ENCODE measurements at regions not wholly inside any gene's neighbourhood (a gene's known extent, or its start where the extent isn't known, plus 50 kb on each side); places are given as distances from the start of the nearest gene placed in this dataset.

DNA sequence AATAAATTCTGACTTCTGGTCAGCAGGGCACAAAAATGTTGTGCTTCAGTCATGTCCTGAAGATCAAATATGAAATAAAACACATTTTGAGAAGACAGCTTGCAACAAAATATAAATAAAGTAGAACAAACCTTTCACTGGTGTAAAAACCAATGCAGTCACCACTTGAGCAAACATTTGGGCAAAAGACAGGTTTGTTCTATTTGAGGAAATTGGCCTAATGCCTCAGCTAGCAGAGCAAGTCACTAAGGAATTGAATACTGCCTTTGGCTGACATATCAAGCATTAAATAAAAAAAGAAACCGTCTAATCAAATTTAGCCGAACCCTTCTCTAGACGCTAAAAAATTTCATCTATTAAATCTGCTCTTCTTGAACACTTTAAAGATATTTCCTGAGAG lies 475.4 kb upstream of the CNTN3 start:
- no peak for DNase-seq

DNA sequence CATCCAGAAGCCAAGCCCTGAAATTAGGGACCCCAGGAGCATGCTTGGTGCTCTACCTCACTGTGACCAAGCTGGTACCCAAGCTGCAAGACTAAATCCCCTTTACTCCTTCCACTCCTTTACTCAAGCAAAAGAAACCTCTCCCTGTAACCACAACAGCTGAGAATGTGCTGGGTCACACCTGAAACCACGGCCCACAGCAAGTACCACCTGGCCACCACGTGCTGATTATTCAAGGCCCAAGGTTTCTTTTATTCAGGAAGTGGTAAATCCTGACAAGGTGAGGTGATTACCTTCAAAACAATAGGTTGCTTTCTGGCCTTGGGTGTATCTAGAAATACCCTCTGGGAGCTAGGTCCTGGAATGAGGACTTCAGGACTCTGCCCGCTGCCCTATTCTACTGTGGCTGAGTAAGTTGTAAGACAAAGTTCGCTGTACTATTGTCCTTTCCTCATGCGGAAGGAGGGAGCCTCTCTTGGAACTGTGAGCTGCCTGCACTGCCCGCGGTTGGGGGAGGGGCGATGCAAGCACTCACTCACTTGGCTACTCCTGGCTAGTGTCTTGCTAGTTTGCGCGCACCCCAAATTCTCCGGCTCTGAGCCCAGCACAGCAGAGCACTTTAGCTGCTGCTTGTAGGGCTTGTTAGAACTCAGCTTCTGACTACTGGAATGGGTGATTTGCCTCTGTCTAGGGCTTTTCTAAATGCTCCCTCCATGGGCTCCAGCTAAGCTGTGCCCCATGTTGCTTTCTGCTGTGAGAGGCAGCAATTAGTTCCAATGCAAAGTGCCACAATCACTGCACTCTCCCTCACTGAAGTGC lies 487.1 kb upstream of the CNTN3 start:
- no peaks in the 10 kb centered on the region for H3K36me3 ChIP-seq (ENCODE audit: control insufficient read depth in 1 of 2, insufficient read depth in 2 of 2, low read length in 1 of 2)
- no peak for ATAC-seq (ENCODE audit: low FRiP score)
- H3K27me3 ChIP-seq (ENCODE audit: control insufficient read depth in 1 of 2, insufficient read depth in 2 of 2, low read length in 1 of 2) = no peaks in the 10 kb centered on the region
- H3K4me1 ChIP-seq (ENCODE audit: control insufficient read depth in 1 of 2, insufficient read depth in 2 of 2, low read length in 2 of 2) = peaks cover 0 to 2% of the 10 kb centered on the region in 2 donors
- H3K4me3 ChIP-seq (ENCODE audit: low read length in 2 of 2) = no peak overlapping the region
- peaks cover 6% of the 10 kb centered on the region for H3K9me3 ChIP-seq (ENCODE audit: control insufficient read depth, low read length)
- DNase-seq = peak in 1 of 2 donors; percentile 50
- WGBS, 2 donors = 49 to 50% methylated on average over 11 of the region's 11 CpGs
- H3K27ac ChIP-seq (ENCODE audit: low read depth in 1 of 2, low read length in 2 of 2) = no peak overlapping the region
- intact Hi-C loops (cut with DNase I) = no loop called here

More for the DNA sequence above, 475.4 kb upstream of the CNTN3 start:
- 17 to 43% methylated on average over 3 of the region's 3 CpGs for WGBS, 2 donors
- H3K4me3 ChIP-seq (ENCODE audit: low read length in 2 of 2) = no peak overlapping the region
- no peaks in the 10 kb centered on the region for H3K27me3 ChIP-seq (ENCODE audit: control insufficient read depth in 1 of 2, insufficient read depth in 2 of 2, low read length in 1 of 2)
- H3K4me1 ChIP-seq (ENCODE audit: control insufficient read depth in 1 of 2, insufficient read depth in 2 of 2, low read length in 2 of 2) = no peaks in the 10 kb centered on the region
- H3K36me3 ChIP-seq (ENCODE audit: control insufficient read depth in 1 of 2, insufficient read depth in 2 of 2, low read length in 1 of 2) = no peaks in the 10 kb centered on the region
- no peak for ATAC-seq (ENCODE audit: low FRiP score)
- intact Hi-C loops (cut with DNase I) = no loop called here
- H3K27ac ChIP-seq (ENCODE audit: low read depth in 1 of 2, low read length in 2 of 2) = no peak overlapping the region
- no peaks in the 10 kb centered on the region for H3K9me3 ChIP-seq (ENCODE audit: control insufficient read depth, low read length)

DNA sequence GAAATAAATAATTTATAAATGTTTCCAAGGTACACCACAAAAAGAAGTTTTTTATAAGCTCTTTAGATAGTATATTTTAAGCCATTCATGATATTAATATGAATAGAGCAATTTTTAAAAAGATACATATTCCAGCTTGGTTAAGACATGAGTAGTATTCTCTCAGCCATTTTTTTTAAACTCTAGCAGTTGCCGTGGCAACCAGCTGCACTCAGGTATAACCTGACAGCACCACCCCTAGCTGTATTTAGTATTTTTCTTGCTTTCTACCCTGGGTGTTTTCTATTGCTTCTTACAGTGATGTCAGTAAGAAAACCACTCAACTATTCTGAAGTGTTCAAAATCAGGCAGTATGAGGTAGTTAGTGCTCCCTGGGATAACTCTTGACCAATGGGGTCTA lies 496.3 kb upstream of the CNTN3 start:
- H3K27ac ChIP-seq (ENCODE audit: low read depth in 1 of 2, low read length in 2 of 2) = no peak overlapping the region
- 83 to 91% methylated on average over 1 of the region's 1 CpG for WGBS, 2 donors
- H3K36me3 ChIP-seq (ENCODE audit: control insufficient read depth in 1 of 2, insufficient read depth in 2 of 2, low read length in 1 of 2) = no peaks in the 10 kb centered on the region
- intact Hi-C loops (cut with DNase I) = no loop called here
- no peak overlapping the region for H3K4me3 ChIP-seq (ENCODE audit: low read length in 2 of 2)
- ATAC-seq (ENCODE audit: low FRiP score) = no peak
- H3K27me3 ChIP-seq (ENCODE audit: control insufficient read depth in 1 of 2, insufficient read depth in 2 of 2, low read length in 1 of 2) = no peaks in the 10 kb centered on the region
- no peaks in the 10 kb centered on the region for H3K9me3 ChIP-seq (ENCODE audit: control insufficient read depth, low read length)
- H3K4me1 ChIP-seq (ENCODE audit: control insufficient read depth in 1 of 2, insufficient read depth in 2 of 2, low read length in 2 of 2) = no peaks in the 10 kb centered on the region
- DNase-seq = no peak

DNA sequence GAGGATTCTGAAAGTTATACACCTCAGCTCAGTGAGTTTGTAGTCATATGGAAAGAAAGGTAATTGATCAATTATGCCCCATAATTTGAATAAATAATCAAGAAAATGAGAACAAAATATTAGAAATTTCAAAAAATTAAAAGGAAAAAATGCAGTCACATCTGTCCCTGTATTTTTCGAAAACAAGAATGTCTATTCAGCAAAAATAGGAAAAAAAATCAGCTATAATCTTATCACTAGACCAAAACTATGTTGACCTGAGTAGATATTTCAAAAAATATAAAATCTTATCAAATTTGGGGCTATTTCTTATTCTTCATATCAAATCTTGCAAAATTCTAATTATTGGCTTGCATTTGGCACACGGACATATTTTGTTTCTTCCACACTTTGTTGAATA lies 501.2 kb upstream of the CNTN3 start:
- 76 to 87% methylated on average over 2 of the region's 2 CpGs for WGBS, 2 donors
- H3K4me1 ChIP-seq (ENCODE audit: control insufficient read depth in 1 of 2, insufficient read depth in 2 of 2, low read length in 2 of 2) = no peaks in the 10 kb centered on the region
- no peak overlapping the region for H3K27ac ChIP-seq (ENCODE audit: low read depth in 1 of 2, low read length in 2 of 2)
- H3K9me3 ChIP-seq (ENCODE audit: control insufficient read depth, low read length) = no peaks in the 10 kb centered on the region
- intact Hi-C loops (cut with DNase I) = no loop called here
- no peak for DNase-seq
- no peaks in the 10 kb centered on the region for H3K27me3 ChIP-seq (ENCODE audit: control insufficient read depth in 1 of 2, insufficient read depth in 2 of 2, low read length in 1 of 2)
- no peak for ATAC-seq (ENCODE audit: low FRiP score)
- no peaks in the 10 kb centered on the region for H3K36me3 ChIP-seq (ENCODE audit: control insufficient read depth in 1 of 2, insufficient read depth in 2 of 2, low read length in 1 of 2)
- H3K4me3 ChIP-seq (ENCODE audit: low read length in 2 of 2) = no peak overlapping the region

DNA sequence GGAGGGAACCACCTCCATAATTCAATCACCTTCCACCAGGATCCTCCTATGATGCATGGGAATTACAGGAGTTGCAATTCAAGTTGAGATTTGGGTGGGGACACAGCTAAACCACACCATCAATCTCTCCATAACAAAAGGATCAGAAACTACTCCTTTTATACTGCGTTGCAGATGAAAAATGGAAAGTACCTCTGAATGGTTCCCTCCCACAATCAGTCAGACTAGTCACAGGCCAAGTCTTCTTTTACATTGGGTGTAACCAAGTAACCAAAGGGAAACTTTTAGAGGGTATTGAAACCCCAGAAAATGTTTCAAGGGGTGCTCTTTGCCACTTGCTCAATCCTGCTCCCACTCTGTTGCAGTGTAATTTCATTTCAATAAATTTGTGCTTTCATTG lies 504.3 kb upstream of the CNTN3 start:
- DNase-seq (no peak), ATAC-seq (ENCODE audit: low FRiP score) (no peak)
- WGBS, 2 donors = 87 to 91% methylated on average over 1 of the region's 1 CpG
- H3K4me3 ChIP-seq (ENCODE audit: low read length in 2 of 2) = no peak overlapping the region
- no peaks in the 10 kb centered on the region for H3K9me3 ChIP-seq (ENCODE audit: control insufficient read depth, low read length)
- no peaks in the 10 kb centered on the region for H3K36me3 ChIP-seq (ENCODE audit: control insufficient read depth in 1 of 2, insufficient read depth in 2 of 2, low read length in 1 of 2)
- H3K27ac ChIP-seq (ENCODE audit: low read depth in 1 of 2, low read length in 2 of 2) = no peak overlapping the region
- H3K27me3 ChIP-seq (ENCODE audit: control insufficient read depth in 1 of 2, insufficient read depth in 2 of 2, low read length in 1 of 2) = no peaks in the 10 kb centered on the region
- no peaks in the 10 kb centered on the region for H3K4me1 ChIP-seq (ENCODE audit: control insufficient read depth in 1 of 2, insufficient read depth in 2 of 2, low read length in 2 of 2)
- intact Hi-C loops (cut with DNase I) = no loop called here

DNA sequence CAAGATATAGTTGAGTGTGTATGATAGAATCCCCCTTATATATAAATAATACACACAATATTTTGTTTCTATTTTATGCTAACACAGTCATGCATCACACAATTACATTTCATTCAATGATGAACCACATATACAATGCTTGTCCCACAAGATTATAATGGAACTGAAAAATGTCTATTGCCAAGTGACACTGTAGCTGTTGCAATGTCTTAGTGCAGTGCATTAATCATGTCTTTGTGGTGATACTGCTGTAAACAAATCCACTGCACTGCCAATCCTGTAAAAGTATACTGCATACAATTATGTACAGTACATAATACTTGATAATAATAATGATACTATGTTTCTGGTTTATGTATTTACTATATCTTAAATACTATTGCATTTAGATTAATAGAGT lies 512.1 kb upstream of the CNTN3 start:
- Histone ChIP-seq H3K27ac (ENCODE audit: low read depth in 1 of 2, low read length in 2 of 2) (no peak overlapping the region), H3K36me3 (ENCODE audit: control insufficient read depth in 1 of 2, insufficient read depth in 2 of 2, low read length in 1 of 2) (no peaks in the 10 kb centered on the region), H3K4me3 (ENCODE audit: low read length in 2 of 2) (no peak overlapping the region), H3K27me3 (ENCODE audit: control insufficient read depth in 1 of 2, insufficient read depth in 2 of 2, low read length in 1 of 2) (no peaks in the 10 kb centered on the region), H3K9me3 (ENCODE audit: control insufficient read depth, low read length) (no peaks in the 10 kb centered on the region), H3K4me1 (ENCODE audit: control insufficient read depth in 1 of 2, insufficient read depth in 2 of 2, low read length in 2 of 2) (no peaks in the 10 kb centered on the region)
- DNase-seq = no peak
- intact Hi-C loops (cut with DNase I) = no loop called here
- ATAC-seq (ENCODE audit: low FRiP score) = no peak

DNA sequence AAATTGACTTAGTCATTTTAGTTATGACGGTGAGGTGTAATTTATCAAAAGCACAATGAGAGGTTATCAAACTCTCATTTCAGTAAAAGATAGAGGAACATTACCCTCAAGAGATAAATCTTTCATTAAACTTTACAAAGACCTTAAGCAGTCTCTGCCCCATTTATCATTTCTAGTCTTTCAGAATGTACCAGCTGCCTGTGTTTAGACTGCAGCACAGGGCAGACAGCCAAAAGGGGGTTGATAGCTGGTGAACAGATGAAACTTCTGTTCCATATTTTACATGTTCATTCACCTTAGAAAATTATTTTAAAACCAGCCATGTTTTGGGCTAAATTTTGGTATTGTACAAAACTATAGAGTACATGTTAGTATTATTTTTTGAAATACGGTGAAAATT lies 514.6 kb upstream of the CNTN3 start:
- Histone ChIP-seq H3K27ac (ENCODE audit: low read depth in 1 of 2, low read length in 2 of 2) (no peak overlapping the region), H3K4me1 (ENCODE audit: control insufficient read depth in 1 of 2, insufficient read depth in 2 of 2, low read length in 2 of 2) (no peaks in the 10 kb centered on the region), H3K27me3 (ENCODE audit: control insufficient read depth in 1 of 2, insufficient read depth in 2 of 2, low read length in 1 of 2) (no peaks in the 10 kb centered on the region), H3K9me3 (ENCODE audit: control insufficient read depth, low read length) (no peaks in the 10 kb centered on the region), H3K4me3 (ENCODE audit: low read length in 2 of 2) (no peak overlapping the region), H3K36me3 (ENCODE audit: control insufficient read depth in 1 of 2, insufficient read depth in 2 of 2, low read length in 1 of 2) (no peaks in the 10 kb centered on the region)
- WGBS, 2 donors = 20 to 24% methylated on average over 2 of the region's 2 CpGs
- intact Hi-C loops (cut with DNase I) = no loop called here
- DNase-seq (no peak), ATAC-seq (ENCODE audit: low FRiP score) (no peak)

DNA sequence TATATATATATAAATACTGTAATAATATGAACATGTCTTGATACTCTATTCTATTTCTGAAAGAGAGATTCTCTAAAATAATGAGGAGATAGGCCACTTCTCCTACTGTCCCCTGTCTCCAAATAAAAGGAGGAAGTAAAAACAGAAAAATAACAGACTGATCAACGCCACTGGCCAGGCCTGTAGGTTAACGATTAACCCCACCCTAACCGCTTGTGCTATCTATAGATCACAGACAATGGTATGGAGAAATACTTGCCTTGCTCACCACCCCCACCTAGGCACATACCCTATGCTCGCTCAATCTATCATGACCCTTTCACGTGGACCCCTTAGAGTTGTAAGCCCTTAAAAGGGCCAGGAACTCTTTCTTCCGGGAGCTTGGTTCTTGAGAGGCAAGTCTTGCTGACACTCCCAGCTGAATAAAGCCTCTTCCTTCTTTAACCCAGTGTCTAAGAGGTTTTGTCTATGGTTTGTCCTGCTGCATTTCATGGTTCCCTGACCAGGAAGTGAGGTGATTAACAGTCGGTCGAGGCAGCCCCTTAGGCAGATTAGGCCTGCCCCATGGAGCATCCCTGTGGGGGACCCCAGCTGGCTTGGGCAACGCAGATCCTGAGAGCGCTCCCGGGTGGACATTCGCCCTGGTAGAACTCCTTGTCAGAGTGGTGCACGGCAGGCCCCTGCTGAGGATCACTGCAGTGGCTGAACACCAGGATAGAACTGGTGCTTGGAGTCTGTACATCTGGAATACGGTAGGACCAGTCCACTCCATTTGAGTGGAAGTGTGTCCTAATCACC lies 521.8 kb upstream of the CNTN3 start:
- no peak overlapping the region for H3K4me3 ChIP-seq (ENCODE audit: low read length in 2 of 2)
- no peaks in the 10 kb centered on the region for H3K36me3 ChIP-seq (ENCODE audit: control insufficient read depth in 1 of 2, insufficient read depth in 2 of 2, low read length in 1 of 2)
- DNase-seq (no peak), ATAC-seq (ENCODE audit: low FRiP score) (no peak)
- H3K27me3 ChIP-seq (ENCODE audit: control insufficient read depth in 1 of 2, insufficient read depth in 2 of 2, low read length in 1 of 2) = no peaks in the 10 kb centered on the region
- intact Hi-C loops (cut with DNase I) = no loop called here
- no peak overlapping the region for H3K27ac ChIP-seq (ENCODE audit: low read depth in 1 of 2, low read length in 2 of 2)
- peaks cover 0 to 4% of the 10 kb centered on the region in 2 donors for H3K4me1 ChIP-seq (ENCODE audit: control insufficient read depth in 1 of 2, insufficient read depth in 2 of 2, low read length in 2 of 2)
- 90 to 91% methylated on average over 14 of the region's 14 CpGs for WGBS, 2 donors
- no peaks in the 10 kb centered on the region for H3K9me3 ChIP-seq (ENCODE audit: control insufficient read depth, low read length)

DNA sequence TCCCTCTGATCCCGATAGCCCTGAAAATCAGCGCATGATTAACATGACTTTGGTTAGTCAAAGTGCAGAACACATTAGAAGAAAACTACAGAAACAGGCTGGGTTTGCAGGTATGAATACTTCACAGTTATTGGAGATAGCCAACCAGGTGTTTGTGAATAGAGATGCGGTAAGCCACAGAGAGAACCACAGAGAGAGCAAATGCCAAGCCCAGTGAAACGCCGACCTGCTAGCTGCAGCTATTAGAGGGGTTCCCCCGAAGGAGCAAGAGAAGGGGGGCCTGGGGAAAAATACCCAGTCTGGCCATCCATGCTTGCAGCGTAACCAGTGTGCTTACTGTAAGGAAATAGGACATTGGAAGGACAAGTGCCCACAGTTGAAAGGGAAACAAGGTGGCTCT lies 523.9 kb upstream of the CNTN3 start:
- DNase-seq (no peak), ATAC-seq (ENCODE audit: low FRiP score) (no peak)
- Histone ChIP-seq H3K36me3 (ENCODE audit: control insufficient read depth in 1 of 2, insufficient read depth in 2 of 2, low read length in 1 of 2) (no peaks in the 10 kb centered on the region), H3K4me3 (ENCODE audit: low read length in 2 of 2) (no peak overlapping the region), H3K27me3 (ENCODE audit: control insufficient read depth in 1 of 2, insufficient read depth in 2 of 2, low read length in 1 of 2) (no peaks in the 10 kb centered on the region), H3K27ac (ENCODE audit: low read depth in 1 of 2, low read length in 2 of 2) (no peak overlapping the region), H3K4me1 (ENCODE audit: control insufficient read depth in 1 of 2, insufficient read depth in 2 of 2, low read length in 2 of 2) (peaks cover 0 to 4% of the 10 kb centered on the region in 2 donors), H3K9me3 (ENCODE audit: control insufficient read depth, low read length) (no peaks in the 10 kb centered on the region)
- intact Hi-C loops (cut with DNase I) = no loop called here
- 93% methylated on average over 7 of the region's 7 CpGs for WGBS, 2 donors

Measured in aorta (tissue), 5 donors.